Left lobe of liver (tissue), 2 donors: ENCODE measurements at regions not wholly inside any gene's neighbourhood (a gene's known extent, or its start where the extent isn't known, plus 50 kb on each side); places are given as distances from the start of the nearest gene placed in this dataset.
"Not testable (repeated sequence)": the region's sequence is repeated elsewhere in the genome, so short reads cannot be mapped to it uniquely, and the experiment has no call there.

Experiments
- ATAC-seq: fragments of 200-7000 bp; cut with Tn5 transposase; one replicate; pipeline ENCODE4 v1.9.1; 2020; ENCODE audit warnings: mild to moderate bottlenecking, moderate library complexity
- DNase-seq: peaks from one replicate; pipeline ENCODE4 v3.0.0-alpha.2; 2020; ENCODE audit warnings: low spot score
- donor health status: DM: no; HTN: no; CAD: no; lungs with moderate emphysema.
- donor health status: DM: no; HTN: yes; CAD: no.

DNA sequence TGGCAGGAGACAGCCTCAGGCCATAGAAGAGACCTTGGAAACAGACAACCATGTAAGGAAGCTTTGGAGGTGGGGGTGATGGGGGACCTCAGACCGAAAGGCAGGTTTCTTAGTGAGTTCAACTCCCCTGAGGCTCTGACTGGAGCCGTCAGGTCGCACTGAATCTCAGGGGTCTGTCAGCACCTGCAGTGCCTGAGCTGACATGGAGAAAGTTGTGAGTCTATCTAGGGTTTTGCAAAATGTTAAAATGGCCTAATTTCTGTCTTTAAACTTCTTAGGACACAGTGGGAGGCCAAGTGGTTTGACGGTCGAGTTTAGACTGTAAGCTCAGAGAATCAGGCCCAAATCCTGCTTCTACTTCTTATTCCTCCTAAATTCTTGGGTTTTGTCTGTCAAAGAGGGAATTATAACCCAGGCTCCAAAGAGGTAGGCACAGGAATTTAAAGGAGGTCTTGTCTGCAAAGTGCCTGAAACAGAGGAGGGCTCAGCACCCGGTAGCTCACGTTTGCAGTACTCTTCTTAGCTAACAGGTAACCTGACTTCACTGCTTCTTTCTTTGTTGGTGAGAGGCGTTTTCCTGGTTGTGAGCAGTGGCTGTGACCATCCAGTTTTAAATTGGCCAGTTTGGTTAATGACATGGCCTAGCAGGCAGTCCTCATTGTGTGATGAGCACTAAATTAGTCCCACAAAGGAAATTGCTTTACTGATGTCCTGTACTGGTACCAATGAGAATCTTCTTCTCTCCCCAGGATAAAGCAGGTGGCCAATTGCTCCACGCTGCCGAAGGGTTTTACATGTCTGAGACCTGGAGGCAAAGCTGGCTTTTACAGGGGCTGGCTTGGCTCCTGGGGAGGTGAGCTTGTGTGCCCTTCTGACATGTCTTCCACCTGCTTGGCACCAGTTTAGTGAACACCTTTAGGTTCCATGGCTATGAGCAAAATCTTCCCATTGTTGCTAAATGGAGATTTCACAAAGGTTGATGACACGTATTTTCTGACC lies 95.7 kb downstream of the MYCN start:
- ATAC-seq (no peak), DNase-seq (no peak)

DNA sequence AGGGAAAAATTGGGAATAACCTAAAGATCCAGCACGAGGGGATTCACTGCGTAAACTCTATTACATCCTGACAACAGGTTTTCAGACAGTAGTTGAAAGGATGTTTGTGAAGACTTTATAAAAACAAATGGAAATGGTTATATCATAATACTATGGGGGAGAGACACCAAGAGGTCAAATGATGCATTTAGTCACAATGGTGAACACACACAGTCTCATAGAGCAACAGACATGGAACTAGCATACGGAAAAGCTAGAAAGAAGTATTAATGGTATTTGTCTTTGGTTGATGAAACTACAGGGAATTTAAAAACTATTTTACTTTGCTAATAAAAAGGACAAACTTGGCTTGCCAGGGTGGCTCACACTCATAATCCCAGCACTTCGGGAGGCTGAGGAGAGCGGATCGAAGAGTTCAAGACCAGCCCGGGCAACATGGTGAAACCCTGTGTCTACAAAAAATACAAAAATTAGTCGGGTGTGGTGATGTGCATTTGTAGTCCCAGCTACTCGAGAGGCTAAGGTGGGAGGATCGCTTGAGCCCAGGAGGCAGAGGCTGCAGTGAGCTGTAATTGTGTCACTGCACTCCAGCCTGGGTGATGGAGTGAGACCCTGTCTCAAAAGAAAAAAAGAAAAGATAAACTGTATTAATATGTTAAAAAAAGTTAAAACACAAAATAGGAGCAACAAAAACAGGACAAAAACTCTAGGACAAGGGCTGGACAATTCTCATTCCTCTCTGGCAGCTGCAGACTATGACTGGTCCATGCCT lies 94.8 kb downstream of the MYCN start:
- no peak for ATAC-seq
- no peak for DNase-seq

DNA sequence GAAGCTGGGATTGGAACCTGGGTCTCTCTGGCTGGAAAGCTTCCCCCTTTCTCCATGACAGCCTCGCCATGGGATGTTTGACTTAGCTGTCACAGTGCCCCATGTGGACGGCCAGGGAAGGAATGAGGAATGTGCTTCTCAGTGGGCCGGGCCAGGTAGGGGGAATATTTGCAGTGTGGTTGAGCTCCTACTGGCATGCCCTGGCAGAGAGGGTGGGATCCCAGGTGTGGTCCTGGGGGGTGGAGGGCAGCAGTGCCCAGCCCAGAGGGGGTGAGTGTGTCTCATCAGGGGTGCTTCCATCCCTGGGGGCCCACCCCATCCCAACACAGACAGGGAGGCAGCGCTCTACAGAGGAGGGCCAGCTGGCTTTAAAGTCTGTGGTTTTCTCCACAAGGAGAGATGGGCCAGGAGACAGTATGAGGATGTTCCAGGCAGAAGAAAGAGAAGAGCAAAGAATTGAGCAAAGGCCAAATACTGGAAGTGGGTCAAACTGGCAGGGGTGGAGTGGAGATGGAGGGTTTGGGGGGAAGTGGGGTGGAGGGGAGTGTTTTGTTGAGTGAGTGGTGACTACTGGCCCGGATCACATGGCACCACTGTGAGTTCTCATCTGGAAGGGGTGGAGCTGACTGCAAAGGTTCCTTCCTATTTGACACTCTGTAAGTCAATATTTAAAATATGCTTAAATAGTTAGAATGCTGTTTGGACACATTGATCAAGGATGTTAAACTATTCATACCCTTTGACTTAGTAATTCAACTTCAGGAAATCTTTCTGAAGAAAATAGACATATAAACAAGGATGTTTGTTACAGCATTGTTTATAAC lies 94.0 kb downstream of the MYCN start:
- DNase-seq (no peak), ATAC-seq (no peak)

DNA sequence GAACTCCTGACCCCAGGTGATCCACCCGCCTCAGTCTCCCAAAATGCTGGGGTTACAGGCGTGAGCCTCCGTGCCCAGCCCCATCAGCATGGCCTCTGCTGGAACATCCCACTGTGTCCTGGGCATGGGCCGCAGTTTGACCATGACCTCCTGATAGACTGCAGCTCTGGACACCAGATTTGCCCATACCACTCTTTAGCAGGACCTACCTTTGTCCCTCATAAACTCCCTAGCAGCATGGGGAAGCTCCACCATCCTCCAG lies 92.6 kb downstream of the MYCN start:
- ATAC-seq (no peak), DNase-seq (no peak)

DNA sequence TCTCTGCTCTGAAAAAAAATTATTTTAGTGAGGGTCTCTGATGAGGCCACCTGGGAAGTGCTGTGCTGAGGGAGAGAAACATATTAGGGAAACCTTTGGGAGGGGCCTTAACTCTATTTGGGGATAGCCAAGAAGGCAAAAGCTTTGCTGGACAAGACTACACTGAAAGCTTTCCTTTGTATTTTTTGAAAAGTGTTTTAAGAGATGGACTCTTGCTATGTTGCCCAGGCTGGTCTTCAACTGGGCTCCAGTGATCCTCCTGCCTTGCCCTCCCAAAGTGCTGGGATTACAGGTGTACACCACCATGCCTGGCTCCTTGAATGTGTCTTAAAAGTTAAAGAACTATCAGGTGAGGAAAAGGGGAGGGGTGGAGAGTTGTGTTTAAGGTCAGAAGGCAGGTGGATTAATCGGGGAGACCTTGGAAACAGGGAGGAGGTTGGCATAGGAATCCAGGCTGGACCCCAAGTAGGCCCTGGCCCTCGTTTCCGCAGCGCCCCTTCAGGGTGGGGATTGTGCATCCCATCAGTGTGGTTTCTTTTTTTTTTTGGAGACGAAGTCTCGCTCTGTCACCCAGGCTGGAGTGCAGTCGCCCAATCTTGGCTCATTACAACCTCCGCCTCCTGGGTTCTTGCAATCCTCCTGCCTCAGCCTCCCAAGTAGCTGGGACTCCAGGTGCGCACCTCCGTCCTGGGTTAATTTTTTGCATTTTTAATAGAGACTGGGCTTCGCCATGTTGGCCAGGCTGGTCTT lies 92.1 kb downstream of the MYCN start:
- no peak for DNase-seq
- no peak for ATAC-seq

DNA sequence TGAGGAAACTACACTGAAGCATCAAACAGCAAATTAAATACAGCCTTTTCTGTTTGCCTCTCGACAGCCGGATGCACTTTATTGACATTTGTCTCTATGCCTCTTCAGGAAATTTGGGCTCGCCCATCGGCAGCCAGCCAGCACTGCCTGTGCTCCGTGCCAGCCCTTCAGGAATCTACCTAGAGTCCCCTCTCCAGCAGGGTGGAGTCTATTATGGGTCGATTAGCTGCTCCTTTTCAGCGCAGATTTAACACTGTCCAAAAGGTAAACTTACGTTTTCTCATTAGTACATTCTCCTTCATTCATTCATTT lies 91.5 kb downstream of the MYCN start:
- ATAC-seq (peak; percentile 92), DNase-seq (peak; percentile 73)

DNA sequence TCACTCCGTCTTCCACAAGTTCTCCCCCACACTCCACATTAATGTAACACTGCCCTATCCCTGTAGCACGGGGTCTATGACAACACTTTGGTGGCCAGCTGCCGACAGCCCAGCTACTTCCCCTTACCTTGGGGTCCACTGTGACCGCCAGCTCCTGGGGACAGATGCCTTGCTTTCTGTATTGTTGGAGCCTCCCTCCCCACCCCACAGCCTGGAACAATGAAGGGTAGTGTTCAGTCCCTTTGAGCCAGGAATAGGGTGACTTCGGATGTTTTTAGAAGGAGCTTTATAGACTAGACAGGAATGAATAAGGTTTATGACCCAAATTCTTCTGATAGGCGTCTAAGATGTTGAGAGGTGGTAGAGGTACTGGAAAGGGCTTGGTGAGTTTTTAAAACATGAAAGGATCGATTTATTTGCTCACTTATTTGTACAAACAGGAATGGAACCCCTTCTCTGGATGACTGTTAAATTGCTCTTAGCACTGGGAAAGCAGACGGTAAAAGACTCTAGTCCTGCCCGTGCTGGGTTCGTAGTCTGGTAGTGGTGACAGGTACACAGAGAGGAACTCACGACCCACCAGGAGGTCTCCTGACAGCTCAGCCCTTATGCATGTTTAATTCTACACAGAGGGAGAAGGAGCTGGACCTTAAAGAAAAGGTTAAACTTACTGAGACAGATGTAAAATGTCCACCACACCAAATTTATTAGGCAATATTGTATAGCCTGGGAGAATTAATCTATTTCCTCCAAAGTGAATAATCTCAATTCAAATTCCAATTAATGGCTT lies 90.9 kb downstream of the MYCN start:
- ATAC-seq, result no peak

DNA sequence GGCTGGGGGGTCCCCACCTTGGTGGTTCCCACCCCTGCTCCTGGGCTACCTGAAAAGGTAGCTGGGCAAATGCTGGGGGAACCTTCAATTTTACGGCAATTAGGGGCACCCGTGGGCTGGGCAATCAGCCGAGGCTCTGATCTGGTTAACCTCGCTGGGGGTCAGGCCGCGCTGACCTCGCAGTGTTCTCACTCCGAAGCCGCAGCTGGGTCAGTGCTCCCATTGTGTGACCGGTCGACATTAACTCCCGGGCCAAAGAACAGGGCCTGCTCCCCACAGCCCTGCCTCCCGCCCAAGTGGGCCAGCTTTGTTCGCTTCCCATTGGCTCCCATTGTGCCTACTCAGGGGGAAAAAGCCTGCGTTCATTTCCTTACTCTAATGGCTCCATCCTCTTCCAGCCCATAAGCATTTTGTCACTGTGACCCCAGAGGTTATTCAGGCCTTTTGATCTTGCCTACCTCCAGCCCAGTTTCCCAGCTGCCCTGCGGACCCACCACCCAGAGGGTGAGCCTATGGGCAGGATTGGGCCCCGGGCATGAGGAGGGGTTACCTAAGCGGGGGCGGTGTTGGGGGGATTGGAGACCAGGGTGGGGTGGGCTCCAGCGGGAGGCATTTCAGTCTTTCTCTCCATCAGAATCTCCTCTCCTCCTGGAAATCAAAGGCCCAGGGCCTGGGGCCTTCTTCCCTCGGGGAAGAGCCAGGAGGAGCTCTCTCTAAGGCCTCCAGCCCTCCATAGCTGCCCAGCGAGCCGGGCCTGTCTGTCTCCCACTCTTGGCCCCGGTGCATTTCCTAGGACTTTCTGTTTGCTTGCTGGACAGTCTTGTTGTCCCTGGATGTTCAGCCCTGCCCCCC lies 90.1 kb downstream of the MYCN start:
- no peak for DNase-seq

More for the DNA sequence above, 90.9 kb downstream of the MYCN start:
- no peak for DNase-seq

DNA sequence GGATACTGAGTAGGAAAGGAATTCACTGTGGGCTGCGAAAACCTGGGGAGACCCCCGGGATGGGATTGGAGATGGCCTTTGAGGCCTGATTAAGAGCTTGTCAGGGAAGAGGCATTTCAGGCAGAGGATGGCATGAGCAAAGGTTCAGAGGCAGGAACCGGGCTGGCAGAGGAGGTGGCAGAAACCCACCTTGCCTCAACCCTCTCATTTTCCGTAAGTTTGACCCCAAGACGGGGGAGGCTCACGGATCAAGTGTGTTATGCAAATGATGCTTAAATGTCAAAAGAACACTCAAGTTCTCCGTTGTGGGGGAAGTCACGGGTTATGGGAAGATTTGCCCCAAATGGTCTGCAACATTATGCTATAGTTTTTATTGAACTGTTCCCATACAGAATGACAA lies 88.3 kb downstream of the MYCN start:
- ATAC-seq, result no peak
- no peak for DNase-seq

More for the DNA sequence above, 90.1 kb downstream of the MYCN start:
- ATAC-seq, result no peak

DNA sequence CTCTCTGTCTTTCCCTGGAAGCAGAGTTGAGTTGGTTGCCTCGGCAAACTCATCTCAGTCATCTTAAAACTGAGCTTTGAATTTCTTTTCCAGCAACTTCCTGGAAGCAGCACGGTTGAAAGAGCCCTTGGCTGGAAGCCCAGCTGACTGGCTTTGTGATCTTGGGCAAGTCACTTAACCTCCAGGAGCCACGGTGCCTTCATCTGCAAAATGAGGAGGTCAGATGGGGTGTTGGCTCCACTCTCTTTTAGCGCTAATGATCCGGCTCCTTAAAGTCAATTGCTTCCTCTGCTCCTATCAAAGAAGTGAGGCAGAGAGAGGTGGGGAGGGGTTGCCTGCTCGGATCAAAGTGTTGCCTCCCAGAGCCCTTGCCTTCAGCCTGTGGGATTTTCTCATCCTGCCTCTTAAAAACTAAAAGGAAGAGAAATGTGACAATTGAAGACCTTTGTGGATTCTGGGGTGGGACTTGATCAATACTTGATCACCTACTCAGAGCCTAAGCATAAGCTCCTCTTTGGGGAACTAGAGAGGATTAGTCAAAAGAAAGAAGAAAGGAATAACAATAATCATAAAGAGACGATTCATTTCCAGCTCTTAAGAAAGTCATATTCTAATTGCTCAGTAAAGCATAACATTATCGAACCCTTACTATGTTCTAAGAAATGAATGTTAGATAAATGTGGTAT lies 86.6 kb downstream of the MYCN start:
- ATAC-seq (no peak), DNase-seq (no peak)

DNA sequence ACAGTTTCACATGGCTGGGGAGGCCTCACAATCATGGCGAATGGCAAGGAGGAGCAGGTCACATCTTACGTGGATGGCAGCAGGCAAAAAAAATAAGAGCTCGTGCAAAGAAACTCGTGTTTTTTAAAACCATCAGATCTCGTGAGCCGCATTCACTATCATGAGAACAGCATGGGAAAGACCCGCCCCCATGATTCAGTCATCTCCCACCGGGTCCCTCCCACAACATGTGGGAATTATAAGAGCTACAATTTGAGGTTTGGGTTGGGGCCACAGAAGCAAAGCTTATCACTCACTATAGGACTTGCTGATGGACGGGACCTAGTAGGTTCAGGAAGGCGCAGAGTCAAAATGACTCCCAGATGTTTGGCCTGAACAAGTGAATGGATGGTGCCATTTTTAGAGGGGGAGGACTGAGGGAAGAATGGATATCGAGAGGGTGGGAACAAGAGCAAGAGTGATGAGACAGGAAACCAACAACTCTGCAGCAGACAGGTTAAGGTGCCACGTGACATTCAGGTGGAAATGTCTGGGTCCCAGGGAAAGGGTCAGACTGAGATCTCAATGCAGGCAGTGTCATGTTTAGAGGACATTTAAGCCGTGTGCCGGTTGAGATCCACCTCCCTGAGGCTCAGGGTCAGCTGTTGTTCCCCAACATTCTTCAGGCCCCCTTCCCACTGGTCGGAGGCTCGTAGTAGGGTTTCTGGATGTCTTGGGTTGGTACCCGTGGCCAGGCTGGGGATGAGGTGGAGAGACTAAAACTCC lies 85.7 kb downstream of the MYCN start:
- no peak for DNase-seq
- no peak for ATAC-seq

DNA sequence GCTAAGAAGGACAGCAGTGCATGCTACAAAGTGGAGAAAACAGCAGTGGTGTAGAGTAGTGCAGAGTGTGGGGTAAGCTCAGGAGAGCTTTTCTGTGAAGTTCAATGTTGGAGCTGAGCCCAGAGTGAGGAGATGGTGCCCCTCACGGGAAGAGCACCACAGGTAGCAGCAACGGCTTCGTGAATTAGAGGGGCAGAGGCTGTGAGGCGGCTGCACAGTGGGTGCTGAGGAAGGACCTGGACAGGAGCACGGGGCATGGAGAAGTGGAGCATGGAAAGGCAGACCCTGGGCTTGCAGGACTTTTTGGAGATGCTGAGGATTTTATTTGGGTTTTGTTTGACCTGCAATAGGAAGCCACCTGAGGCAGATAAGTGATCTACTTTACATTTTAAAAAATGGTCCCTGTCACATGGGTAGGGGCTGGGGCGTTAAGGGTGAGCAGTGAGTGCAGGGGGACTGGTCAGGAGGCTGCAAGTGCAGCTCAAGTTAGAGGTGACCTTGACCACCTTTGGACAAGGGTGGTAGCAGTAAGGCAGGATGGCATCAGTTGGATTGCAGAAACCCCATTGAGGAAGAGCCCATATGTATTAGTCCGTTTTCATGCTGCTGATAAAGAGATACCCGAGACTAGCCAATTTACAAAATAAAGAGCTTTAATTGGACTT lies 85.0 kb downstream of the MYCN start:
- no peak for DNase-seq
- ATAC-seq, result no peak

DNA sequence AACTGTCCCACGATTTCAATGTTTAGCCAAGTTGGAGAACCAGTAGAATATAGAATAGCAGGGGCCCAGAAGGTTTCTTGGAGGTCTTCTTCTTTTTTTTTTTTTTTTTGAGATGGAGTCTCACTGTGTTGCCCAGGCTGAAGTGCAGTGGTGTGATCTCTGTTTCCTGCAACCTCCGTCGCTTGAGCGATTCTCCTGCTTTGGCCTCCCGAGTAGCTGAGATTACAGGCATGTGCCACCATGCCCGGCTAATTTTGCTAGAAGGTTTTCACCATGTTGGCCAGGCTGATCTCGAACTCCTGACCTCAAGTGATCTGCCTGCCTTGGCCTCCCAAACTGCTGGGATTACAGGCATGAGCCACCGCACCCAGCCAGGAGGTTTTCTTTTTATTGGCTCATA lies 84.3 kb downstream of the MYCN start:
- not testable (repeated sequence) for DNase-seq, ATAC-seq

DNA sequence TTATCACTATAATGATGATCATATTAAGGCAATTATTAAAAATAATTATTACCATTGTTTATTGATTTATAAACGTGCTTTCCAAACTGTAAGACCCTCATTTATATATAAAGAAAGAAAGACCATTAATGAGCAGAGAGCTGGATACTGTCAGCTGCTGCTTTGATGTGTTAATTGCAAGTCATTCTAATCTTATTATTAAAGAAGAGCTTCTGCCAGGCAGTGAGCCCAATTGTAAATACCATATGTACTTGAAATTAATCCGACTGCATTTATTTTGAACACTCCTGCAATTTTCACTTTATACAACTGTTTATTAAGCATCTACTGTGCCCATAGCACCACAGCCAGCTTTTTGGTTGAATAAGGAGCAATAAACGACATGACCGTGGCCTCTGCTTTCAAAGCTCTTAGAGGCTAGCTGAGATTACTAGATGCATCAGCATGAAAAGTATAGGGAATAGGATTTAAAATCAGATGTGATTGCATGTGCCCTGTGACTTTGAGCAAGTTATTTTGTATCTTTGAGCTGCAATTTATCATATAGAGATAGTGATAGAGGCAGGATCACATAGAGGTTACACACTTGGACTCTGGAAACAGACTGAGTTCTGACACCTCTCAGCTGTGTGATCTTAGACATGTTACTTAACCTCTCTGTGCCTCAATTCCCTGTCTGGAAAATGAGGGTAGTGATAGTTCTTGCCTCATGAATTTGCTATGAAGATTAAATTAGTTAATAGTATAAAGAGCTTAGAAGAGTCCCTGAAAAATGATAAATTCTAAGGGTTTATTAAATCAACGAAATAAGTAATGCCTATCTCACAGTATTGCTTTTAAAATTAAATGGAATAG lies 83.4 kb downstream of the MYCN start:
- ATAC-seq, result no peak
- DNase-seq, result no peak

DNA sequence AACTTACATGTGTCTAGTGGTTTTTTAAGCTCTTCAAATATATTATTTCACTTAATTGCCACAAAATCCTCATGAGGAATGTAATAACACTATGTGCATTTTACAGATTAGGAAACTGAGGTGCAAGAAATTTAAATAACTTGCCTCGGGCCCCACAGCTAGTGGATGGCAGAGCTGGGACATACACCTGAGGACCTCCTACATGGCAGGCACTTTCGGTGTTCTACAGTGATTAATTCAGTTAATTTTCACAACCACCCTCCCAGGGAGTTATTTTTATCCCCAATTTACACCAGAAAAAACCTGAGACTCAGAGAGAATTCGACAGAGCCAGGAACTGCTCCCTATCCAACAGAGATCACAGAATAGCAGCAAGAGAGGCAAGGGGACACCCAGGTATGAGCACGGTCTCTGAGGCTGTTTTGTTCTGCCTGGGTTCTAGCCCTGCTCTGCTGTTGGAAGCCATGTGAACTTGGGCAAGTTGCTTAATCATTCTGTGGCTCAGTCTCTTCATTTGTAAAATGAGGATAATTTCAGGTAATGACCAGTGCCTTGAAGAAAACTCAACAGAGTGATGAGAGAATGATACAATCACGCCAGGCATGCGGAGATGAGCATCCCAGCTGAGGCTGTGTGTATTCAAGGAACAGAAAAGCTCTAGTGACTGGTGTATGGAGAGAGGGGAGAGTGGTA lies 82.3 kb downstream of the MYCN start:
- ATAC-seq (no peak), DNase-seq (no peak)
